ENCODE measurements at regions not wholly inside any gene's neighbourhood (a gene's known extent, or its start where the extent isn't known, plus 50 kb on each side); places are given as distances from the start of the nearest gene placed in this dataset.

DNA sequence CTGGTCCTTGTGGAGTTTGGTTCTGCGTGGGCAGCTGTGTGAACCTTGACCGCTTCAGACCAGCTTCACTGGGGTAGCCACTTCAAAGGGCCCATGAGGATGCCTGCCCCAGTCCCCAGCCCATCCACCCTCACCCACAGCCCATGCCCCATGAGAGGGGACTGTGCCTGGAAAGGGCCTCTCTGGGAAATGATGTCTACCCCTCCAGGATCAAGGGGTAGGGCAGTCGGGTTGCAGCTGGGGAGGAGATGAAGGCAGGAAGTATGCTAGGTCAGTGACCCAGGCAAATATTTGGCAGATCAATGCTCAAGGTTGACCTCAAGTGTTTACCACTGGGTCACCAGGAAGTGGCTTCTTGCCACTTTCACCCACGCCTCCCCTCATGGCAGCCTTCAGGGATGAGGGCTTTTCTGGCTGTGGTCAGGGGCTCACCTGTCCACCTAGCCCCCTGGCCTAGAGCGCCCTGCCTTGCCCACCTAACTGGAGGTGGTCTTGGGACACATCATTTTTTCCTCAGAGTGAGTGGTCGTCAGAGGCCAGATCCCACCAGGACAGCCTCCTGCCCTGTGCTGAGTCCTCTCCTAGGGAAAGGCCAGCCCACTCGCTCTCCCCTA is 109.5 kb downstream of the SNX5 start:
- POLR2A ChIA-PET = no interaction called here
- CTCF ChIA-PET = no interaction called here
- Histone ChIP-seq H3K4me1 (ENCODE audit: control insufficient read depth, insufficient read depth, low read length) (no peaks in the 10 kb centered on the region), H3K27ac (ENCODE audit: extremely low read depth, low read depth, low read length) (no peak overlapping the region), H3K4me3 (ENCODE audit: low read depth, low read length) (no peak overlapping the region), H3K9me3 (ENCODE audit: control insufficient read depth, insufficient read depth, low read depth, low read length) (no peaks in the 10 kb centered on the region), H3K36me3 (ENCODE audit: control insufficient read depth in 2 of 2, insufficient read depth in 1 of 2, low read length in 2 of 2) (no peaks in the 10 kb centered on the region)
- TF ChIP-seq ZNF223 (tag by site-specific recombination; IDR thresholded peaks at IDR 0.05) (no peak), ZNF146 (tag by site-specific recombination; IDR thresholded peaks at IDR 0.05) (no peak), ZNF585B (tag by site-specific recombination; IDR thresholded peaks at IDR 0.05) (no peak), ZNF19 (tag by site-specific recombination; IDR thresholded peaks at IDR 0.05; ENCODE audit: low read depth) (no peak), ZNF768 (tag by site-specific recombination; IDR thresholded peaks at IDR 0.05) (no peak), ZNF571 (tag by site-specific recombination; IDR thresholded peaks at IDR 0.05) (no peak), ZNF426 (tag by site-specific recombination; IDR thresholded peaks at IDR 0.05) (no peak), ZNF114 (tag by site-specific recombination; IDR thresholded peaks at IDR 0.05) (no peak)
- TF ChIP-seq, protein P1, sequence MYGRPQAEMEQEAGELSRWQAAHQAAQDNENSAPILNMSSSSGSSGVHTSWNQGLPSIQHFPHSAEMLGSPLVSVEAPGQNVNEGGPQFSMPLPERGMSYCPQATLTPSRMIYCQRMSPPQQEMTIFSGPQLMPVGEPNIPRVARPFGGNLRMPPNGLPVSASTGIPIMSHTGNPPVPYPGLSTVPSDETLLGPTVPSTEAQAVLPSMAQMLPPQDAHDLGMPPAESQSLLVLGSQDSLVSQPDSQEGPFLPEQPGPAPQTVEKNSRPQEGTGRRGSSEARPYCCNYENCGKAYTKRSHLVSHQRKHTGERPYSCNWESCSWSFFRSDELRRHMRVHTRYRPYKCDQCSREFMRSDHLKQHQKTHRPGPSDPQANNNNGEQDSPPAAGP (tag by site-specific recombination; IDR thresholded peaks at IDR 0.05) = no peak

DNA sequence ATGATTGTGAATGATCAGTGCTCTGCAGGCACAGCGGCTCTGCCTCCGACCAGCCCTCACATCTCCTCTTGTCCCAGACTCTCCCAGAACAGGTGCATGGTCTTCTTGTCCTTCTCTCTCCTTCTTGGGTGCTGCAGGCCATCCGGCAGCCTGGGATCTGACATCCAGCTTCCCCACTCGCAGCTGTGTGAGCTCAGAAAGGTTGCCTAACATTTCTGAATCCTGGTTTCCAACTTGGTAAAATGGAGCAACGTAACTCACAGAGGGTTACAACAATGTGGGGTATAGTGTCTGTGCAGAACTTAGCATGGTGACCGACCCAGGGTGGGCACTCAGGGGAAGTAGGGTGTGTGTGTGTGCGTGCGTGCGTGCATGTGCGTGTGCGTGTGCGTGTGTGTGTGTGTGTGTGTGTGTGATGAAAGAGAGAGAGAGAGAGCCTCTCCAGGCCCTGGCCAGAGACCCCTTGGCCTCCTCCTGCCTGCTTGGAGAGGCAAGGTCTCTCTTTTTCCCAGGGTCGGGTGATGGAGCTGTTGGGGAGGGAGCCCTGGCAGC is 110.1 kb downstream of the SNX5 start:
- Histone ChIP-seq H3K36me3 (ENCODE audit: control insufficient read depth in 2 of 2, insufficient read depth in 1 of 2, low read length in 2 of 2) (no peaks in the 10 kb centered on the region), H3K27ac (ENCODE audit: extremely low read depth, low read depth, low read length) (no peak overlapping the region), H3K4me1 (ENCODE audit: control insufficient read depth, insufficient read depth, low read length) (no peaks in the 10 kb centered on the region), H3K4me3 (ENCODE audit: low read depth, low read length) (no peak overlapping the region), H3K9me3 (ENCODE audit: control insufficient read depth, insufficient read depth, low read depth, low read length) (no peaks in the 10 kb centered on the region)
- TF ChIP-seq, protein P2, sequence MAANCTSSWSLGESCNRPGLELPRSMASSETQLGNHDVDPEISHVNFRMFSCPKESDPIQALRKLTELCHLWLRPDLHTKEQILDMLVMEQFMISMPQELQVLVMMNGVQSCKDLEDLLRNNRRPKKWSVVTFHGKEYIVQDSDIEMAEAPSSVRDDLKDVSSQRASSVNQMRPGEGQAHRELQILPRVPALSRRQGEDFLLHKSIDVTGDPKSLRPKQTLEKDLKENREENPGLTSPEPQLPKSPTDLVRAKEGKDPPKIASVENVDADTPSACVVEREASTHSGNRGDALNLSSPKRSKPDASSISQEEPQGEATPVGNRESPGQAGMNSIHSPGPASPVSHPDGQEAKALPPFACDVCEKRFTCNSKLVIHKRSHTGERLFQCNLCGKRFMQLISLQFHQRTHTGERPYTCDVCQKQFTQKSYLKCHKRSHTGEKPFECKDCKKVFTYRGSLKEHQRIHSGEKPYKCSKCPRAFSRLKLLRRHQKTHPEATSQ (tag by site-specific recombination; IDR thresholded peaks at IDR 0.05) = no peak
- TF ChIP-seq ZNF335 (tag by site-specific recombination; conservative IDR thresholded peaks at IDR 0.05) (no peak), GLIS1 (tag by site-specific recombination; IDR thresholded peaks at IDR 0.05) (no peak), ZBTB1 (tag by site-specific recombination; IDR thresholded peaks at IDR 0.05) (no peak), MYNN (tag by site-specific recombination; IDR thresholded peaks at IDR 0.05; ENCODE audit: borderline replicate concordance) (no peak), ZNF48 (tag by site-specific recombination; IDR thresholded peaks at IDR 0.05) (no peak), KLF1 (tag by site-specific recombination; IDR thresholded peaks at IDR 0.05) (no peak), FEZF1 (tag by site-specific recombination; IDR thresholded peaks at IDR 0.05) (no peak), ZNF266 (tag by site-specific recombination; IDR thresholded peaks at IDR 0.05; ENCODE audit: low read depth) (no peak), ZNF404 (tag by site-specific recombination; IDR thresholded peaks at IDR 0.05) (no peak), ZNF600 (tag by site-specific recombination; IDR thresholded peaks at IDR 0.05) (no peak)
- TF ChIP-seq, protein P3, sequence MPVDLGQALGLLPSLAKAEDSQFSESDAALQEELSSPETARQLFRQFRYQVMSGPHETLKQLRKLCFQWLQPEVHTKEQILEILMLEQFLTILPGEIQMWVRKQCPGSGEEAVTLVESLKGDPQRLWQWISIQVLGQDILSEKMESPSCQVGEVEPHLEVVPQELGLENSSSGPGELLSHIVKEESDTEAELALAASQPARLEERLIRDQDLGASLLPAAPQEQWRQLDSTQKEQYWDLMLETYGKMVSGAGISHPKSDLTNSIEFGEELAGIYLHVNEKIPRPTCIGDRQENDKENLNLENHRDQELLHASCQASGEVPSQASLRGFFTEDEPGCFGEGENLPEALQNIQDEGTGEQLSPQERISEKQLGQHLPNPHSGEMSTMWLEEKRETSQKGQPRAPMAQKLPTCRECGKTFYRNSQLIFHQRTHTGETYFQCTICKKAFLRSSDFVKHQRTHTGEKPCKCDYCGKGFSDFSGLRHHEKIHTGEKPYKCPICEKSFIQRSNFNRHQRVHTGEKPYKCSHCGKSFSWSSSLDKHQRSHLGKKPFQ (tag by site-specific recombination; IDR thresholded peaks at IDR 0.05) = no peak
- TF ChIP-seq, protein P4, sequence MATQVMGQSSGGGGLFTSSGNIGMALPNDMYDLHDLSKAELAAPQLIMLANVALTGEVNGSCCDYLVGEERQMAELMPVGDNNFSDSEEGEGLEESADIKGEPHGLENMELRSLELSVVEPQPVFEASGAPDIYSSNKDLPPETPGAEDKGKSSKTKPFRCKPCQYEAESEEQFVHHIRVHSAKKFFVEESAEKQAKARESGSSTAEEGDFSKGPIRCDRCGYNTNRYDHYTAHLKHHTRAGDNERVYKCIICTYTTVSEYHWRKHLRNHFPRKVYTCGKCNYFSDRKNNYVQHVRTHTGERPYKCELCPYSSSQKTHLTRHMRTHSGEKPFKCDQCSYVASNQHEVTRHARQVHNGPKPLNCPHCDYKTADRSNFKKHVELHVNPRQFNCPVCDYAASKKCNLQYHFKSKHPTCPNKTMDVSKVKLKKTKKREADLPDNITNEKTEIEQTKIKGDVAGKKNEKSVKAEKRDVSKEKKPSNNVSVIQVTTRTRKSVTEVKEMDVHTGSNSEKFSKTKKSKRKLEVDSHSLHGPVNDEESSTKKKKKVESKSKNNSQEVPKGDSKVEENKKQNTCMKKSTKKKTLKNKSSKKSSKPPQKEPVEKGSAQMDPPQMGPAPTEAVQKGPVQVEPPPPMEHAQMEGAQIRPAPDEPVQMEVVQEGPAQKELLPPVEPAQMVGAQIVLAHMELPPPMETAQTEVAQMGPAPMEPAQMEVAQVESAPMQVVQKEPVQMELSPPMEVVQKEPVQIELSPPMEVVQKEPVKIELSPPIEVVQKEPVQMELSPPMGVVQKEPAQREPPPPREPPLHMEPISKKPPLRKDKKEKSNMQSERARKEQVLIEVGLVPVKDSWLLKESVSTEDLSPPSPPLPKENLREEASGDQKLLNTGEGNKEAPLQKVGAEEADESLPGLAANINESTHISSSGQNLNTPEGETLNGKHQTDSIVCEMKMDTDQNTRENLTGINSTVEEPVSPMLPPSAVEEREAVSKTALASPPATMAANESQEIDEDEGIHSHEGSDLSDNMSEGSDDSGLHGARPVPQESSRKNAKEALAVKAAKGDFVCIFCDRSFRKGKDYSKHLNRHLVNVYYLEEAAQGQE (tag by site-specific recombination; IDR thresholded peaks at IDR 0.05) = no peak
- ChIA-PET POLR2A (no interaction called here), CTCF (no interaction called here)

All from HEK293 (cell line).